ENCODE measurements at regions not wholly inside any gene's neighbourhood (a gene's known extent, or its start where the extent isn't known, plus 50 kb on each side); places are given as distances from the start of the nearest gene placed in this dataset.

DNA sequence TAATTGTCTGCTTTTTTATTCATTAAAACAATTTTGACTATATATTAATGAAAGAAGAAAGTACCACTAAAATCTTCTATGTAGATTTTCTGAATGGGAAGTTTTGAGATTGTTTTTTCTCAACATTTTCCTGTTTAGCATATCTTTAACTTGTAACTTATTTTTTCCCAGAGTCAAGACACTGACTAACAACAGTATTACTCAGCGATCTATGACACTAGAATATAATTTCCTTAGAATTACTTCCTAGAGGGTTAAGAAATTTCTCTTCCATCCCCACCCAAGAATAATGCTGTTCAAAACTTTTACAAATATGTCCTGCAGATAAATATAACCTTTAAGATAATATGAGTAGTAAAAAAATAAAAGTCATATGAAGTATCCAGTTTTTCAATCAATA, 218.2 kb upstream of the NR5A2 start:
- TF ChIP-seq, protein P1, sequence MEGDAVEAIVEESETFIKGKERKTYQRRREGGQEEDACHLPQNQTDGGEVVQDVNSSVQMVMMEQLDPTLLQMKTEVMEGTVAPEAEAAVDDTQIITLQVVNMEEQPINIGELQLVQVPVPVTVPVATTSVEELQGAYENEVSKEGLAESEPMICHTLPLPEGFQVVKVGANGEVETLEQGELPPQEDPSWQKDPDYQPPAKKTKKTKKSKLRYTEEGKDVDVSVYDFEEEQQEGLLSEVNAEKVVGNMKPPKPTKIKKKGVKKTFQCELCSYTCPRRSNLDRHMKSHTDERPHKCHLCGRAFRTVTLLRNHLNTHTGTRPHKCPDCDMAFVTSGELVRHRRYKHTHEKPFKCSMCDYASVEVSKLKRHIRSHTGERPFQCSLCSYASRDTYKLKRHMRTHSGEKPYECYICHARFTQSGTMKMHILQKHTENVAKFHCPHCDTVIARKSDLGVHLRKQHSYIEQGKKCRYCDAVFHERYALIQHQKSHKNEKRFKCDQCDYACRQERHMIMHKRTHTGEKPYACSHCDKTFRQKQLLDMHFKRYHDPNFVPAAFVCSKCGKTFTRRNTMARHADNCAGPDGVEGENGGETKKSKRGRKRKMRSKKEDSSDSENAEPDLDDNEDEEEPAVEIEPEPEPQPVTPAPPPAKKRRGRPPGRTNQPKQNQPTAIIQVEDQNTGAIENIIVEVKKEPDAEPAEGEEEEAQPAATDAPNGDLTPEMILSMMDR (IDR thresholded peaks at IDR 0.05; ENCODE audit: insufficient read depth, low read length, poor library complexity, severe bottlenecking), result no peak
- TF ChIP-seq EZH2phosphoT487 (conservative IDR thresholded peaks at IDR 0.05; ENCODE audit: low read length), result no peak
